ENCODE measurements at regions not wholly inside any gene's neighbourhood (a gene's known extent, or its start where the extent isn't known, plus 50 kb on each side); places are given as distances from the start of the nearest gene placed in this dataset.

GRCh38 chr18:71707400-71707799, 836.7 kb downstream of the CBLN2 start:
- DNase-seq = no peak

- no peak for DNase-seq
Observed at GRCh38 chr18:71689416-71690160, 854.6 kb downstream of the CBLN2 start.

DNA sequence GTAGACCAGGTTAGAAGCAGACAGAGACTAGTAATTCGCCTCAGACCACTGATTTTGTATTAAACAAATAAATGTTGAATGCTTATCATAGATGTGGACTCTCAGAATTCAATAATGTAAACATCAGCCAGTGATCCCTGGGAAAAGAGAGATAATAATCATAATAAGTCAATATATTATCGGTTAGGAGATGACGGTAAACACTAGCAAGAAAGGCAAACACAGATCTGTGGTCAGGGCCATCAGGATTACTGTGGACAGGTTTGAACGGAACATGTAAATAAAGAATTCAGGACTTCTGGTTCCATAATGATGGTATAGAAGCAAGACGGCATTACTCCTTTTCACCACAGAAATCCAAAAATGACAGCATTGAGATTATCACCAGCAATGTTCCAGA, 861.6 kb downstream of the CBLN2 start:
- DNase-seq = no peak

DNA sequence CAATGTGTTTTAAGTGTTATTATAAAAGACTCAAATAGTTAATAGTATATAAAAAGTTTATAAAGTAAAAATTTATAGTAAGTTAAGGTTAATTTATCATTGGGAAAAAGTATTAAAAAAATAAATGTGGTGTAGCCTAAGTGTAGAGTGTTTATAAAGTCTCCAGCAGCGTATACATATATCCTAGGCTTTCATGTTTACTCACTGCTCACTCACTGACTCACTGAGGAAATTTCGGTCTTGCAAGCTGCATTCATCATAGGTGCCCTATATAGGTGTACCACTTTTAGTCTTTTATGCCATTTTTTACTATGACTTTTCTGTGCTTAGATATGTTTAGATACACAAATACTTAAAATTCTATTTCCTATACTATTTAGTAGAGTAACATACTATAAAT, 866.0 kb downstream of the CBLN2 start:
- DNase-seq = no peak

- no peak for DNase-seq
Observed at GRCh38 chr18:71673954-71674353, 870.2 kb downstream of the CBLN2 start.

GRCh38 chr18:71673498-71673897, 870.6 kb downstream of the CBLN2 start:
- no peak for DNase-seq

GRCh38 chr18:71666481-71666880, 877.7 kb downstream of the CBLN2 start:
- DNase-seq = no peak

DNA sequence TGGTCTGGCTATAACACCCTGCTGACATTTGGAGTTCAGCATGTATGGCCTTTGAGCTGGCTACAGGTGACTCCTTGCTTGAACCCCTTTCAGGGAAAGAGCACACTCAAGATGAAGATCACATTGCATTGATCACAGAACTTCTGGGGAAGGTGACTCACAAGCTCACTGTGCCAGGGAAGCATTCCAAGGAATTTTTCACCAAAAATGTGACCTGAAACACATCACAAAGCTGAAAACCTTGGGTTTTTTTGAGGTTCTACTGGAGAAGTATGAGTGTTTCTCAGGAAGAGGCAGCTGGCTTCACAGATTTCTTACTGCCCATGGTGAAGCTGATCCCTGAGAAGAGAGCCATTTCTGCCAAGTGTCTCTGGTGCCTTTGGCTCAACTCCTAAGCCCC, 879.0 kb downstream of the CBLN2 start:
- DNase-seq = no peak

DNA sequence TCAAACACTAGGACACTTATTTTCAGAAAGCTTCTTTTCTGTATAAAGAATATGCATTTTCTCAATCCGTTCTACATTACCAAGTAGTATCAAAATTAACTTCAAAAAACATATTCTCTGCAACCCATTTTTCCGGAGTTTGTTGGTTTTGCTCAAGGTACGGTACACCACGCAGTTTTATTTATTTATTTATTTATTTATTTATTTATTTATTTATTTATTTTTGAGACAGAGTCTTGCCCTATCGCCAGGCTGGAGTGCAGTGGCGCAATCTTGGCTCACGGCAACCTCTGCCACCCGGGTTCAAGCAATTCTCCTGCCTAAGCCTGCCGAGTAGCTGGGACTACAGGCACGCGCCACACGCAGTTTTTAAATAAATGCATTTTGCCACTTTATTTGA, 900.3 kb downstream of the CBLN2 start:
- no peak for DNase-seq

GRCh38 chr18:71630696-71631095, 913.4 kb downstream of the CBLN2 start:
- no peak for DNase-seq

DNA sequence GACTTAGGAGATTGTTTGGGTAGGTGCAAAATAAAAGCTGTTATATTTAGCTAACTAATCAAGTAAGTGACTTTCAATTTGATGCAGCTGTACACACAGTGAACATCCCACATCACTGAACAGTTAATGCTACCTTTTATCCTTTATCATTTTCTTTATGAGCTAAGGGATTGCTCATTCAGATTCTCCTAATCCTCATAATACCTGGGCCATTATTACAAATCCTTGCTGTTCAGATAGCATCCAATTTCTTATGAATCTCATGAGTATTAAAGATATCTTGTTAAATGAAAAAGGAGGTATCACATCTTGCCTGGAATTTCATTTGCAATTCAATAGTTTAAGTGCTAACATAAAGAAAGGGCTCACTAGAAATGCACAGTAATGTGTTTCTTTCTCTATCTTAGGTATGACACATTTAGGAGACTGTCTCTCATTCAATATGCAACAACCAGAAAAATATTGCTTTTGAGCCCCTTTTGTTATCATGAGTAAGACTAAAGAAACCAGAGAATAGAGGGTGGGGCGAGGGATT, 918.5 kb downstream of the CBLN2 start:
- DNase-seq = no peak

- no peak for DNase-seq
Observed at GRCh38 chr18:71598374-71598773, 945.8 kb downstream of the CBLN2 start.

GRCh38 chr18:71597219-71597618, 946.9 kb downstream of the CBLN2 start:
- no peak for DNase-seq

GRCh38 chr18:71583252-71583651, 960.9 kb downstream of the CBLN2 start:
- DNase-seq = no peak

DNA sequence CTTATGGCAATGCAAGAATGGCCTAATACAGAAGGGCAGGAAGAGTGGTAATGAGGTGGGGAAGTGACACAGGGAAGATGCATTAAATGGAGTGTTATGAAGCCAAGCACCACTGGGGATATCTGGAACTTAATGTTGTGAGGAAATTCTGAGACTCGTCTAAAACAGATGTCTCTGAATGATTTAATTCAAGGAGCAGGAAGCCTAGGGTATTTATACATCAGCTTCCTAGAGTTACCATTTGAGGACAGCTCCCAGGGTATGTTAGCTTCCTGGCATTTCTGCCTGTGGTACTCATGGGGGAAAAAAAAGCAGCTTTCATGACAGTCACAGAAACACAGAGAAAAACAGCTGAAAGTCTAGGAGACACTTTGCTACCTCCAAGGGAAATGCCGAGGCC, 989.5 kb downstream of the CBLN2 start:
- no peak for DNase-seq

- no peak for DNase-seq
Observed at GRCh38 chr18:71541643-71542042, 1002.5 kb downstream of the CBLN2 start.

- no peak for DNase-seq
Observed at GRCh38 chr18:71529703-71530303, 1014.3 kb downstream of the CBLN2 start.

DNA sequence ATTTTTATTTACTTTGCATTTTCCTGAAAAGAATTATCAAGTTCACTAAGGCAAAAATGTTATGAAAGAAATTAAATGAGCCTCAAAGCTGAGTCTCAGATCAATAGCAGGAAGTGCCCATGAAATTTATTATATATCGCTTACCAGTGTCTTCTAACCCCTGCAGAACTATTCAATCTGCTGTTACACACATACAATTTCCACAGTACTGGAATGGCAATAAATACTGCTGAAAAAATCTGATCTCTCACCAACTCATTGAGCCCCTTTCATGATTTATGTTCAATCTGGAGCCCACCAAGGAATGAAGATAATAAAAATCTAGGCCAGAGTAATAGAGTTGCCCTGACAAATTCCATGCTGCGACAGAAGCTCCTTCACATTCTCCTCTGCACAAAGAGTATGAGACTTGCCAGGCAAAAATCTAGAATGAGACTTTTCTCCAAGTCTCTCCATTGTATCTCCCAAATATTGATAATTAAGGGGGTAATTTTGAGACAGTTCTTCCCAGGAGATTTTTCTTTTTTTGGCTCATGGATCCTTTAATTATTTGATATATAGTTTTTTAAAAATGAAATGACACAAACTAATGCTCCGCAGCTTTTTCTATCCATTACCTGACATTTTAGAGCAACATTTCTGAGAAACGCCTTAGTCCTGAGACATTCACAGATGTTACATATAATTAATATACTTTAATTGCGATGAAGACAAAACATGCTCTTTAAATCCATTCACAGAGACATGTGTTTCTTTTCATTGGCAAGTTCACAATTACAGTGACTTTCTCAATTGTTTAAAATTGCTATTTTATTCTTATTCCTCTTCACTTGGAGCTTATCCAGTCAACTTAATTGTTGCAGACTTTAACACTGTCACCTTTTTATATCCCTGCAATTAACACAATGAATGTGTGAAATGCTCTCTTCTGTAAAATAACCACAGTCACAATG, 1020.4 kb downstream of the CBLN2 start:
- DNase-seq = no peak

DNA sequence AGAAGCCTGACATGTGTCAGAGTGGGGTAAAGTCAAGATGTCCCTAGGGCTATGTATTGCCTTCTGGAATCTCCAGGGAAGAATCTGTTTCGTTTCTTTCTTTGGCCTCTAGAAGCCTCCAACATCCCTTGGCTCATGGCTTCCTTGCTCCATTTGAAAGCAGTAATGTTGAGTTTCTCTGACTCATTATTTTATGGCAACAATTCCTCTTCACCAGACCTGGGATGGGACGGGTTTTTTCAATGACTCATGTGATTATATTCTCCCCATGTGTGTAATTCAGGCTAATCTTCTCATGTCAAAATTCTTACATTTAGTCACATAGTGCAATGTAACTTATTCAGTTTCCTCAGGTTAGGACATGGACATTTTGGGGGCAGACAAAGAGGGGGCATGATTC, 1038.6 kb downstream of the CBLN2 start:
- DNase-seq = no peak

DNA sequence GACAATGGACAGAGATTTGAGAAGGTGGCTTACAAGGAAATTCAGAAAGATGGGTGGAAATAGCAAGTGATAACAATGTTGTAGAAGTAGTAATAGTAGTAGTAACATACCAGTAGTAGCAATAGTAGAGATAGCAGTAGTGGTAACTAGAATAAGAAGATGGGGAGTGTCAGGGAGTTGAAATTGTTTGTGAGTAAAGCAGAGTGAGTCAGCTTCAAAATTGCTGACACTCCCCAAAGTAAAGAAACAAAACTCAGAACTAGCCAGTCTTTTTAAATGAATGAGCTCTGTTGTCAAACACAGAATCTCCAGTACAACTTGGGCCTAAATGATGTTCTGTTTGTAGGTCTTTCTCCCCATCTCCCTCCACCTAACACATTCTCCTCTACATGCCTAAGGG, 1040.9 kb downstream of the CBLN2 start:
- no peak for DNase-seq

- DNase-seq = no peak
Observed at GRCh38 chr18:71485611-71486010, 1058.5 kb downstream of the CBLN2 start.

DNA sequence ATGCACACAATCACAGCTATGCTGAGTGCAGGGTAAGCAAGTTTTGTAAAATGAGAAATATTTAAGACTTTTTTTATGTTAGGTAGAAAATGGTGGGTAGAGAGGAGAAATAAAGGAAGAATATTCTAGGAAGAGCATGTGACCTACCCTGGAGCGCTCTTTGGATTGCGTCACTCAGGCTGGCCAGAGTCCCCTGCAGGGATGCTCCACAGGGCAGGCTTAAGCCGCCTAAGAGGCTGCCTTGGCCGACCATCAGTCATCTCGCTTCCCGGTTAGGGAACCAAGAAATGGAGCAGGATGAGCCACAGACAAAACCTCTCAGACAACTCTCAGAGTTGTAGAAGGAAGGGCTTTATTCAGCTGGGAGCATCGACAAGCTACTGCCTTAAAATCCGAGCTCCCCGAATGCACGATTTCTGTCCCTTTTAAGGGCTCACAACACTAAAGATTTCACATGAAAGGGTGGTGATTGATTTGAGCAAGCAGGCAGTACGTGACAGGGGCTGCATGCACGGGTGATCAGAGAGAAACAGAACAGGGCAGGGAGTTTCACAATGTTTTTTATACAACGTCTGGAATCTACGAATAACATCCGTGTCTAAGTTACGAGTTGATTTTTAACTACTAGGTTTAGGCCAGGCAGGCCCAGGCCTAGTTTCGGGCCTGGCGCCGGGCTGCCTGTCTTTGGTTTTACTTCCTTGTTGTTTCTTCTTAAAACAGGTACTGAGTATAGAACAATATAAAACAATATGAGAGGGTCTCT, 1072.0 kb downstream of the CBLN2 start:
- no peak for DNase-seq

- no peak for DNase-seq
Observed at GRCh38 chr18:71456206-71456605, 1087.9 kb downstream of the CBLN2 start.
